ENCODE measurements at regions not wholly inside any gene's neighbourhood (a gene's known extent, or its start where the extent isn't known, plus 50 kb on each side); places are given as distances from the start of the nearest gene placed in this dataset.
"Not testable (repeated sequence)": the region's sequence is repeated elsewhere in the genome, so short reads cannot be mapped to it uniquely, and the experiment has no call there.

DNA sequence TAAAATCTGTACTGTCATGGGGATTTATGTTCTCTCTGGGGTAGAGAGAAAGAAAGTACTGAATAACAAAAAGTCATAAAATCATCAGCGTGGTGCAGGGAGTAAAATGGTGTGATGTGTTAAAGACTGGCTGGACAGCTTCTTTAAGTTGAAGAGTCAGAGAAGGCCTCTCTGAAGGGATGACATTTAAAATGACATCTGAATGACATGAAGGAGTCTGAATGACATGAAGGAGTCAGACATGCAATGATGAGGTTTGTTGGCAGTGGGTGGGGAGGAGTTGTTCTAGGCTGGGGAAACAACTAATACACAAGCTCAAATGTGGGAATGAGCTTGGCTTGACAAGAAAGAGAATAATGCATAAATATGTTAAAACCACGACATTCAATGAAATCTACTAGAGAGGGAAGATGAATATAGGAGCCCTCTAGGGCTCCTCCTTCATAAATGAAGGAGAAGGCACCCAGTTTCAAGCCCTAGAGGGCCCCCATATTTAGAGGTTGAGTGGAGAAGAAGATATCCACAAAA is 63.9 kb upstream of the KIT start:
- Histone ChIP-seq H3K4me1 (no peaks in the 10 kb centered on the region), H3K36me3 (no peaks in the 10 kb centered on the region), H3K27me3 (no peaks in the 10 kb centered on the region), H3K4me3 (no peak overlapping the region), H3K27ac (no peak overlapping the region), H3K9me3 (no peaks in the 10 kb centered on the region)
- no peak for DNase-seq (ENCODE audit: low spot score in 2 of 2)
- 73 to 84% methylated on average over 2 of the region's 2 CpGs for WGBS, 2 donors
- TF ChIP-seq CTCF (IDR thresholded peaks at IDR 0.05) (no peak), POLR2A (IDR thresholded peaks at IDR 0.05) (no peak), EP300 (IDR thresholded peaks at IDR 0.05) (no peak)

DNA sequence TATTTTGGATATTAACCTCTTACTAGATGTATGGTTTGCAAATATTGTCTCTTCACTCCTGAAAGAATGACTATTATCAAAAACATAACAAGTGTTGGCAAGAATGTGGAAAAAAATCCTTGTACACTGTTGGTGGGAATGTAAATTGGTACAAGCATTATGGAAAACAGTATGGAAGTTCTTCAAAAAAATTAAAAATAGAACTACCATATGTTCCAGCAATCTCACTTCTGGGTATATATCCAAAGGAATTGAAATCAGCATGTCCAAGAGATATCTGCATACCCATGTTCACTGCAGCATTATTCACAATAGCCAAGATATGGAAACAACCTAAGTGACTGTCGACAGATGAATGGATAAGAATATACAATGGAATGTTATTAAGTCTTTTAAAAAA is 61.6 kb upstream of the KIT start:
- H3K27ac ChIP-seq = no peak overlapping the region
- H3K36me3 ChIP-seq = no peaks in the 10 kb centered on the region
- H3K9me3 ChIP-seq = no peaks in the 10 kb centered on the region
- no peaks in the 10 kb centered on the region for H3K4me1 ChIP-seq
- no peak for DNase-seq (ENCODE audit: low spot score in 2 of 2)
- no peak overlapping the region for H3K4me3 ChIP-seq
- H3K27me3 ChIP-seq = no peaks in the 10 kb centered on the region
- no peak for TF ChIP-seq CTCF (IDR thresholded peaks at IDR 0.05)
- no peak for TF ChIP-seq POLR2A (IDR thresholded peaks at IDR 0.05)
- TF ChIP-seq EP300 (IDR thresholded peaks at IDR 0.05) = no peak
- 85 to 94% methylated on average over 1 of the region's 1 CpG for WGBS, 2 donors

DNA sequence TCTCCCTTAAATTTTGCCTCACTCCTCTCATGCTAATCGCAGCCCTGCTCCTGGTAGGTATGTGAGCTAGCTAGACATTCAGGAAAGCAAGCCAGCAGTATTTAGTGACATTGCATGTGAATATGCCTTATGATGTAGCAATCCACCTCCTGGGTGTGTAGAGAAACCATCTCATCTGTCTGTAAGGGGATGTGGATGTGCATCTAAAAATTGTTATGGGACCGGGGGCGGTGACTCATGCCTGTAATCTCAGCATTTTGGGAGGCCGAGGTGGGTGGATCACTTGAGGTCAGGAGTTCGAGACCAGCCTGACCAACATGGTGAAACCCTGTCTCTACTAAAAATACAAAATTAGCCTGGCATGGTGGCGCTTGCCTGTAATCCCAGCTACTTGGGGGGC is 60.1 kb upstream of the KIT start:
- H3K9me3 ChIP-seq; H3K4me1 ChIP-seq; H3K4me3 ChIP-seq; H3K36me3 ChIP-seq; H3K27ac ChIP-seq; H3K27me3 ChIP-seq; DNase-seq (ENCODE audit: low spot score in 2 of 2): not testable (repeated sequence)
- 92 to 94% methylated on average over 6 of the region's 6 CpGs for WGBS, 2 donors

DNA sequence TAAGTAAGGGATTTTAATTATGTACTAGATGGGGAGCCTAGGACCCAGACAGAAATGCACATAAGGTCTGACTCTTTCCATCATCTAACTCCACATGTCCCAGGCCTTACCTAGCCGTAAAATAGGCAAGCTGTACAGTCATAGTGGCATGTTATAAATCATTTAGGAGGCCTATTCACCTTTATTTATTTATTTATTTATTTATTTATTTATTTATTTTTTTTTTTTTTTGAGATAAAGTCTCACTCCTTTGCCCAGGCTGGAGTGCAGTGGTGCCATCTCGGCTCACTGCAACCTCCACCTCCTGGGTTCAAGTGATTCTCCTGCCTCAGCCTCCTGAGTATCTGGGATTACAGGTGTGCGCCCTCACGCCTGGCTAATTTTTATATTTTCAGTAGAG is 55.6 kb upstream of the KIT start:
- H3K9me3 ChIP-seq; H3K4me1 ChIP-seq; H3K27ac ChIP-seq; DNase-seq (ENCODE audit: low spot score in 2 of 2); H3K36me3 ChIP-seq; H3K27me3 ChIP-seq; H3K4me3 ChIP-seq: not testable (repeated sequence)
- WGBS, 2 donors = 83 to 86% methylated on average over 4 of the region's 4 CpGs

GRCh38 chr4:54607067-54607466 is 50.7 kb upstream of the KIT start:
- WGBS, 2 donors = 59 to 67% methylated on average over 2 of the region's 2 CpGs
- H3K4me1 ChIP-seq = no peaks in the 10 kb centered on the region
- H3K9me3 ChIP-seq = peaks cover 0 to 15% (median 0%) of the 10 kb centered on the region in 4 donors
- TF ChIP-seq POLR2A (IDR thresholded peaks at IDR 0.05) (no peak), EP300 (IDR thresholded peaks at IDR 0.05) (no peak), CTCF (IDR thresholded peaks at IDR 0.05) (no peak)
- no peaks in the 10 kb centered on the region for H3K27me3 ChIP-seq
- no peak overlapping the region for H3K27ac ChIP-seq
- H3K36me3 ChIP-seq = no peaks in the 10 kb centered on the region
- DNase-seq (ENCODE audit: low spot score in 2 of 2) = no peak
- no peak overlapping the region for H3K4me3 ChIP-seq

GRCh38 chr4:54607521-54607920 is 50.2 kb upstream of the KIT start:
- TF ChIP-seq CTCF (IDR thresholded peaks at IDR 0.05) = no peak
- no peak for TF ChIP-seq EP300 (IDR thresholded peaks at IDR 0.05)
- no peak for TF ChIP-seq POLR2A (IDR thresholded peaks at IDR 0.05)

More at GRCh38 chr4:54607521-54607920, 50.2 kb upstream of the KIT start:
- no peaks in the 10 kb centered on the region for H3K27me3 ChIP-seq
- no peak for DNase-seq (ENCODE audit: low spot score in 2 of 2)
- no peak overlapping the region for H3K4me3 ChIP-seq
- H3K27ac ChIP-seq = no peak overlapping the region
- no peaks in the 10 kb centered on the region for H3K36me3 ChIP-seq
- peaks cover 0 to 15% (median 0%) of the 10 kb centered on the region in 4 donors for H3K9me3 ChIP-seq
- no peaks in the 10 kb centered on the region for H3K4me1 ChIP-seq

All from tibial nerve (tissue), 4 donors.